Neural crest cell (in vitro differentiated cells): ENCODE measurements at regions not wholly inside any gene's neighbourhood (a gene's known extent, or its start where the extent isn't known, plus 50 kb on each side); places are given as distances from the start of the nearest gene placed in this dataset.

Source experiments
- DNase-seq: peaks from one replicate; pipeline ENCODE4 v3.0.0; 2021; ENCODE audit warnings: low read depth, mixed read lengths, low spot score
- H3K27ac Mint-ChIP-seq: one replicate; pipeline ENCODE4 v1.8.0; 2021; ENCODE audit warnings: mild to moderate bottlenecking, mixed read lengths; ENCODE audit not compliant: unreplicated experiment
- H3K27me3 Mint-ChIP-seq: 2 replicates; pipeline ENCODE4 v1.8.0; 2021; ENCODE audit warnings: low read depth, mild to moderate bottlenecking, mixed read lengths
- H3K36me3 Mint-ChIP-seq: 2 replicates; pipeline ENCODE4 v1.8.0; 2021; ENCODE audit warnings: low read depth, mild to moderate bottlenecking, mixed read lengths
- H3K4me1 Mint-ChIP-seq: 2 replicates; pipeline ENCODE4 v1.8.0; 2021; ENCODE audit warnings: mixed read lengths
- H3K4me3 Mint-ChIP-seq: one replicate; pipeline ENCODE4 v1.8.0; 2021; ENCODE audit warnings: mild to moderate bottlenecking, mixed read lengths
- H3K9me3 Mint-ChIP-seq: 2 replicates; pipeline ENCODE4 v1.8.0; 2021; ENCODE audit warnings: mixed read lengths
- TF ChIP-seq, protein P1 (sequence below): fragments of 200-600 bp; sonication (generic); conservative IDR thresholded peaks from 2 replicates; pipeline ENCODE4 v1.5.0; 2021; ENCODE audit warnings: antibody characterized with exemption, mild to moderate bottlenecking

DNA sequence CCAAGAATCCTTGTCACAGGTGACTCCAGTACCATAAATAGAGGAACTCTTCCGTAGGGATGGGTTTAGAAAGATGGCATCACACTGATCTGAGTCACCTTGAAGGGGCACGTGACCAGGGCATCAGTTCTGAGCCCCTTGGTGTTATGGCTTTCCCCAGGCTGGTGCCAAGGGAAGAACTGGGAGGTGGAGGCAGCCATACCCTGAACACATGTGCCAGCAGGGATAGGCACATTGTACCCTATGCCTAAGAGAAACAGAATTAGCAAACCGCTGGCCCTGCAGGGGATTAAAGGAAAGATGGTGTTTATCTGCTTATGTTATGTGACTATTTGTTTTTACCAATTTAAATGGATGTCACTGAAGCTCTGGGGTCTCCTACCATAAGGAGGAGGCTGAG, 196.2 kb downstream of the RGS3 start:
- TF ChIP-seq, protein P1, sequence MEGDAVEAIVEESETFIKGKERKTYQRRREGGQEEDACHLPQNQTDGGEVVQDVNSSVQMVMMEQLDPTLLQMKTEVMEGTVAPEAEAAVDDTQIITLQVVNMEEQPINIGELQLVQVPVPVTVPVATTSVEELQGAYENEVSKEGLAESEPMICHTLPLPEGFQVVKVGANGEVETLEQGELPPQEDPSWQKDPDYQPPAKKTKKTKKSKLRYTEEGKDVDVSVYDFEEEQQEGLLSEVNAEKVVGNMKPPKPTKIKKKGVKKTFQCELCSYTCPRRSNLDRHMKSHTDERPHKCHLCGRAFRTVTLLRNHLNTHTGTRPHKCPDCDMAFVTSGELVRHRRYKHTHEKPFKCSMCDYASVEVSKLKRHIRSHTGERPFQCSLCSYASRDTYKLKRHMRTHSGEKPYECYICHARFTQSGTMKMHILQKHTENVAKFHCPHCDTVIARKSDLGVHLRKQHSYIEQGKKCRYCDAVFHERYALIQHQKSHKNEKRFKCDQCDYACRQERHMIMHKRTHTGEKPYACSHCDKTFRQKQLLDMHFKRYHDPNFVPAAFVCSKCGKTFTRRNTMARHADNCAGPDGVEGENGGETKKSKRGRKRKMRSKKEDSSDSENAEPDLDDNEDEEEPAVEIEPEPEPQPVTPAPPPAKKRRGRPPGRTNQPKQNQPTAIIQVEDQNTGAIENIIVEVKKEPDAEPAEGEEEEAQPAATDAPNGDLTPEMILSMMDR: no peak
- Mint-ChIP-seq H3K4me3 (no peak overlapping the region), H3K27ac (no peak overlapping the region), H3K9me3 (no peaks in the 10 kb centered on the region), H3K36me3 (no peaks in the 10 kb centered on the region), H3K27me3 (peaks cover 18% of the 10 kb centered on the region), H3K4me1 (peaks cover 16% of the 10 kb centered on the region)
- no peak for DNase-seq

DNA sequence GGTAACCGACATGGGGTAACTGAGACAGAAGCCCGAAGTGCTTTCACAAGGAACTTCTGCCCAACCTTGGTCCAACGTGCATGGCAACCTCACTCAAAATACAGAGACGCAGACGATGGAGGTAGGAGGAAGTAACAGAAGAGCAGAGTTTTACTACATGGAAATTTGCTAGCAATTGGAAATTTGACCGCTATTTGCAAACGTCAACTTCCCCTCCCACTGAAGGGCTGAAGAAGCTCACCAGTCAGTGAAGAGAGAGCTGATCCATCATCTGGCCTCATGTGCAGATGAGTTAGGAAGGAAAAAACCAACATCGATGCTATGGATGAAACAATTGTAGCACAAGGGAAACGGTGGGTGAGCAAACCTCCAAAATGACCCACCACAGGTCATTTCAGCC, 196.7 kb downstream of the RGS3 start:
- H3K27ac Mint-ChIP-seq: no peak overlapping the region
- no peaks in the 10 kb centered on the region for H3K9me3 Mint-ChIP-seq
- H3K4me1 Mint-ChIP-seq: peaks cover 12% of the 10 kb centered on the region
- DNase-seq: no peak
- H3K4me3 Mint-ChIP-seq: no peak overlapping the region
- TF ChIP-seq, protein P1: no peak
- H3K27me3 Mint-ChIP-seq: peaks cover 18% of the 10 kb centered on the region
- H3K36me3 Mint-ChIP-seq: no peaks in the 10 kb centered on the region

DNA sequence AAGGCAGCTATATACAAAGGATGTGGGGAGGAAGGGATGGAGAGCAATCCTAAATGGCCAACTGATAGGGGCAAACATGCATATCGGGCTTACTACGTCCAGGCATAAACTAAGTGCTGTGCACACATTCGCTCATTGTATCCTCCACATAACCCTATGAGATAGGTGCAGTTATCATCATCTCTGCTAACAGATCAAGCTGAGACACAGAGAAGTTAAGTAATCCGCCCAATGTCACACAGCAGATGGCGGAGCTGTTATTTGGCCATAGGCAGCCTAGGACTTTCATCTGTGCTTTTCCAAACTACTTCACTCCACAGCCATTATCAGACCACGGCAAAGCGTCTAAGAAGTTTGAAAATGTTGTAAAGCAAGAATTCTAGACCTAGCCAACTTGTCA, 197.5 kb downstream of the RGS3 start:
- H3K36me3 Mint-ChIP-seq: no peaks in the 10 kb centered on the region
- no peak overlapping the region for H3K27ac Mint-ChIP-seq
- H3K27me3 Mint-ChIP-seq: peaks cover 18% of the 10 kb centered on the region
- DNase-seq: no peak
- H3K4me1 Mint-ChIP-seq: peaks cover 8% of the 10 kb centered on the region
- no peak overlapping the region for H3K4me3 Mint-ChIP-seq
- no peaks in the 10 kb centered on the region for H3K9me3 Mint-ChIP-seq
- TF ChIP-seq, protein P1: no peak

DNA sequence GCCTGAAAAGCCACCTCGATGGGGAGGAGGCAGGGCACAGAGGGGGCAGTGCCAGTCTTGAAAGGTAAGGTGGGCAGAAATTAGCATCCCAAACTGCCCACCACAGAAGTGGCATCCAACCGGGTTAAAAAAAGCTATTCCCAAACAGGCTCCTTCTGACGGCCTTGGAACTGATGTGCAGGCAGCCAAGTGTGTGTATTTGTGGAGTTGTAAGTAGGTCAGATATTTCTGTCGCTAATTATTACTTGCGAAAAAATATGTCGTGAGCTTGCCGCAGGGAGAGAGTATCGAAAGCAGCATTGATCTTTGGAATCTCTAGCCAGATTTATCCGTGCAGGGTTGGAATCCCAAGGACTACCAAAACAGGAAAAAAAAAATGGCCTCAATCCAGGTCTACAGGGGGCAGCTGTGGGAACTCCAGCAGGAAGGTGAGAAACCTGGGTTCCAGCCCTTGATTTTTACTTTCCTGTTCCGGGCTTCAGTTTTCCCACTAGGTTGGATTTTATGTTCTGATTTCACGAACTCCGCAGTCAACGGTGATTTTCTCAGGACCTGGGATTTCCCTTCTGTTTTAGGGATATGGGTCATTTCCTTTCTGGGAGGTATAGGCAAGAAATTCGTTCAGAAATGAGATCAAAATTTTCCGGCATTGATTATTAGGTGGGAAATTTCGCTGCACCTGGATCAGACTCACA, 200.8 kb downstream of the RGS3 start:
- Mint-ChIP-seq H3K4me1 (no peaks in the 10 kb centered on the region), H3K4me3 (no peak overlapping the region), H3K27ac (no peak overlapping the region), H3K9me3 (no peaks in the 10 kb centered on the region), H3K36me3 (no peaks in the 10 kb centered on the region), H3K27me3 (peaks cover 14% of the 10 kb centered on the region)
- TF ChIP-seq, protein P1: no peak
- DNase-seq: no peak

DNA sequence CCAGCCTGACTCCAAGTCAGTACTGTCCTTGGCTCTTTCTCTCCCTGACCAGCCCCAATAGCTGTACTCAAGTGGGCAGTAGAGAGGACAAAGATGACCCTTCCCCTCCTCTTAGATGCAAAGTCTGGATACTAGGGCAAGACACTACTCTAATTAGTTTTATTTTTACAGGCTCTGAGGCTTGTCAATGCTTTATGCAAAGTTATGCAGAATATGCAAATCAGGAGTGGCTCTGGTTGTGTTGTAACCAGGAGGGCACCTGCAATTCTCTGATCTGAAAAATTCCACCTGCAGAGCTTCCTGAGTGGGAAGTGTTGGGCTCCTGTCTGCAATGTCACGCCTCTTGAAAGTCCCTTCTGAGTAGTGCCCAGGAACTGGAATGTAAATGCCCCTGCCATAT, 201.5 kb downstream of the RGS3 start:
- no peak for DNase-seq
- H3K27ac Mint-ChIP-seq: no peak overlapping the region
- no peak overlapping the region for H3K4me3 Mint-ChIP-seq
- H3K36me3 Mint-ChIP-seq: no peaks in the 10 kb centered on the region
- no peaks in the 10 kb centered on the region for H3K4me1 Mint-ChIP-seq
- H3K9me3 Mint-ChIP-seq: no peaks in the 10 kb centered on the region
- TF ChIP-seq, protein P1: no peak
- H3K27me3 Mint-ChIP-seq: peaks cover 9% of the 10 kb centered on the region
